Spleen (tissue), 11 donors: ENCODE measurements at regions not wholly inside any gene's neighbourhood (a gene's known extent, or its start where the extent isn't known, plus 50 kb on each side); places are given as distances from the start of the nearest gene placed in this dataset.

Source experiments
- DNase-seq: peaks from one replicate; pipeline ENCODE4 v3.0.0-alpha.2; 2020
- H3K27ac ChIP-seq, 8 donors: fragments of 200-600 bp; sonication (generic) in 7 of 8; 1 replicate in 4 of 8; 2 replicates in 4 of 8; pipeline versions ENCODE4 v1.5.0 to v1.8.0; 2016 to 2021; ENCODE audit warnings: inconsistent platforms in 4 of 8, mild to moderate bottlenecking in 4 of 8, moderate library complexity in 1 of 8
- H3K27me3 ChIP-seq, 7 donors: fragments of 200-600 bp; sonication (generic) in 6 of 7; replicated peaks in 1 of 7; 1 replicate in 4 of 7; 2 replicates in 3 of 7; pipeline versions ENCODE4 v1.5.0 to v1.8.0; 2016 to 2021; ENCODE audit warnings: inconsistent platforms in 3 of 7, mild to moderate bottlenecking in 1 of 7
- H3K36me3 ChIP-seq, 6 donors: fragments of 200-600 bp; sonication (generic) in 5 of 6; 1 replicate in 4 of 6; 2 replicates in 2 of 6; pipeline versions ENCODE4 v1.5.0 to v1.8.0; 2016 to 2021; ENCODE audit warnings: inconsistent platforms in 2 of 6
- H3K4me1 ChIP-seq, 6 donors: fragments of 200-600 bp; sonication (generic) in 5 of 6; 1 replicate in 3 of 6; 2 replicates in 3 of 6; pipeline versions ENCODE4 v1.5.0 to v1.8.0; 2016 to 2021; ENCODE audit warnings: inconsistent platforms in 3 of 6
- H3K4me3 ChIP-seq, 8 donors: fragments of 200-600 bp; sonication (generic) in 7 of 8; 1 replicate in 4 of 8; 2 replicates in 4 of 8; pipeline versions ENCODE4 v1.5.0 to v1.8.0; 2016 to 2021; ENCODE audit warnings: inconsistent platforms in 4 of 8, mild to moderate bottlenecking in 4 of 8, moderate library complexity in 2 of 8
- H3K9me3 ChIP-seq, 8 donors: fragments of 200-600 bp; sonication (generic) in 7 of 8; 1 replicate in 4 of 8; 2 replicates in 4 of 8; pipeline versions ENCODE4 v1.5.0 to v1.8.0; 2016 to 2021; ENCODE audit warnings: inconsistent platforms in 4 of 8
- POLR2A ChIP-seq, 3 donors: fragments of 450-650 bp; IDR thresholded peaks; one replicate each; pipeline ENCODE4 v1.5.1; 2017; ENCODE audit warnings: antibody characterized with exemption in 3 of 3, mild to moderate bottlenecking in 1 of 3
- POLR2AphosphoS5 ChIP-seq, 3 donors: sonication (generic); formaldehyde crosslinking; IDR thresholded peaks; one replicate each; pipeline ENCODE4 v1.5.1; 2017; ENCODE audit warnings: antibody characterized with exemption in 3 of 3
- WGBS, 5 donors: extraction: QIAGEN DNeasy Blood & Tissue Kit in 3 of 5; methylation state at CpG; one replicate each; pipeline versions ENCODE4 v1.1.5 to v1.1.7; 2013 to 2018; 5-methylcytosine and 5-hydroxymethylcytosine counted together
- intact Hi-C: fragments of 100-400 bp; cut with DNase I; formaldehyde crosslinking; loops from one replicate; pipeline ENCODE4 v1.15.0; 2023; ENCODE audit warnings: low total_unique reads
- TF ChIP-seq, protein P1 (sequence below), 11 experiments: fragments of 200-600 bp in 7 of 11; fragments of 450-650 bp in 4 of 11; sonication (generic) in 4 of 11; IDR thresholded peaks in 8 of 11; conservative IDR thresholded peaks in 3 of 11; 1 replicate in 7 of 11; 2 replicates in 4 of 11; pipeline versions ENCODE4 v1.4.0 to v1.8.0; 2016 to 2021; ENCODE audit warnings: antibody characterized with exemption in 11 of 11, inconsistent platforms in 4 of 11, mild to moderate bottlenecking in 1 of 11
- donor health status: healthy with polysubstance abuse.
- donor health status: DM: no; HTN: no; CAD: no; lungs with moderate emphysema.
- donor health status: DM: no; HTN: no; CAD: no.
- donor health status: Bipolar disorder and iron deficiency.
- donor health status: healthy.
- donor health status: DM: no; HTN: no; CAD: no.
- donor health status: DM: yes; HTN: yes; CAD: no.

DNA sequence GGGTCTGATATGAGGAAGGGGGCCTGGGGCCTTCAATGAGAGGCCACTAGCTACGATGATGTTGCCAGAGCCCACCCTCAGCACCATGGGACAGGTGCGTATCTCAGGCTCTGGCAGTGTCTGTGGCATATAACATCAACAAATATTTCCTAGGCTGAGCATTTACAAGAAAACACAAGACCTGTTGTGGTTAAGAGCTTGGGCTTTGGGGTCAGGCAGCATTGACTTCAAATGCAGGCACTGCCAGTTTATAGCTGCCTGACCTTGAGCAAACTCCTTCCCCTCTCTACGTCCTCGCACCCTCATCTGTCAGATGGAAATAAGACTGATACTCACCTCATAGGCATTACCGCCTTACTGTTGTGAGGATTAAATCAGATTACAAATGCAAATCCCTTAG, 156.0 kb downstream of the KATNAL1 start:
- TF ChIP-seq POLR2A (IDR thresholded peaks at IDR 0.05) (no peak), POLR2AphosphoS5 (IDR thresholded peaks at IDR 0.05) (no peak)
- TF ChIP-seq, protein P1, sequence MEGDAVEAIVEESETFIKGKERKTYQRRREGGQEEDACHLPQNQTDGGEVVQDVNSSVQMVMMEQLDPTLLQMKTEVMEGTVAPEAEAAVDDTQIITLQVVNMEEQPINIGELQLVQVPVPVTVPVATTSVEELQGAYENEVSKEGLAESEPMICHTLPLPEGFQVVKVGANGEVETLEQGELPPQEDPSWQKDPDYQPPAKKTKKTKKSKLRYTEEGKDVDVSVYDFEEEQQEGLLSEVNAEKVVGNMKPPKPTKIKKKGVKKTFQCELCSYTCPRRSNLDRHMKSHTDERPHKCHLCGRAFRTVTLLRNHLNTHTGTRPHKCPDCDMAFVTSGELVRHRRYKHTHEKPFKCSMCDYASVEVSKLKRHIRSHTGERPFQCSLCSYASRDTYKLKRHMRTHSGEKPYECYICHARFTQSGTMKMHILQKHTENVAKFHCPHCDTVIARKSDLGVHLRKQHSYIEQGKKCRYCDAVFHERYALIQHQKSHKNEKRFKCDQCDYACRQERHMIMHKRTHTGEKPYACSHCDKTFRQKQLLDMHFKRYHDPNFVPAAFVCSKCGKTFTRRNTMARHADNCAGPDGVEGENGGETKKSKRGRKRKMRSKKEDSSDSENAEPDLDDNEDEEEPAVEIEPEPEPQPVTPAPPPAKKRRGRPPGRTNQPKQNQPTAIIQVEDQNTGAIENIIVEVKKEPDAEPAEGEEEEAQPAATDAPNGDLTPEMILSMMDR (IDR thresholded peaks at IDR 0.05 in 8 of 11, conservative IDR thresholded peaks at IDR 0.05 in 3 of 11), result no peak
- peaks cover 3 to 67% (median 30%) of the 10 kb centered on the region in 6 donors for H3K4me1 ChIP-seq
- 61 to 83% (median 72%) methylated on average over 5 of the region's 5 CpGs for WGBS, 5 donors
- peak overlapping the region in 7 of 8 donors; percentile 13 to 90 (median 58) for H3K27ac ChIP-seq
- no peak overlapping the region for H3K4me3 ChIP-seq
- peaks cover 0 to 20% (median 0%) of the 10 kb centered on the region in 7 donors for H3K27me3 ChIP-seq
- DNase-seq, result peak; percentile 50
- intact Hi-C loops, result no loop called here
- H3K36me3 ChIP-seq, result no peaks in the 10 kb centered on the region
- no peaks in the 10 kb centered on the region for H3K9me3 ChIP-seq

GRCh38 chr13:30149248-30149647, 158.1 kb downstream of the KATNAL1 start:
- peaks cover 0 to 6% (median 0%) of the 10 kb centered on the region in 7 donors for H3K27me3 ChIP-seq
- DNase-seq, result peak; percentile 49
- TF ChIP-seq, protein P1 (IDR thresholded peaks at IDR 0.05 in 8 of 11, conservative IDR thresholded peaks at IDR 0.05 in 3 of 11), result no peak
- TF ChIP-seq POLR2A (IDR thresholded peaks at IDR 0.05) (no peak), POLR2AphosphoS5 (IDR thresholded peaks at IDR 0.05) (no peak)
- no peaks in the 10 kb centered on the region for H3K36me3 ChIP-seq
- H3K4me3 ChIP-seq, result no peak overlapping the region
- H3K9me3 ChIP-seq, result peaks cover 0 to 5% (median under 1%) of the 10 kb centered on the region in 8 donors
- peaks cover 3 to 68% (median 28%) of the 10 kb centered on the region in 6 donors for H3K4me1 ChIP-seq
- peak overlapping the region; percentile 6 to 90 (median 70) for H3K27ac ChIP-seq
- intact Hi-C loops, result no loop called here
- 67 to 100% (median 95%) methylated on average over 2 of the region's 2 CpGs for WGBS, 5 donors

DNA sequence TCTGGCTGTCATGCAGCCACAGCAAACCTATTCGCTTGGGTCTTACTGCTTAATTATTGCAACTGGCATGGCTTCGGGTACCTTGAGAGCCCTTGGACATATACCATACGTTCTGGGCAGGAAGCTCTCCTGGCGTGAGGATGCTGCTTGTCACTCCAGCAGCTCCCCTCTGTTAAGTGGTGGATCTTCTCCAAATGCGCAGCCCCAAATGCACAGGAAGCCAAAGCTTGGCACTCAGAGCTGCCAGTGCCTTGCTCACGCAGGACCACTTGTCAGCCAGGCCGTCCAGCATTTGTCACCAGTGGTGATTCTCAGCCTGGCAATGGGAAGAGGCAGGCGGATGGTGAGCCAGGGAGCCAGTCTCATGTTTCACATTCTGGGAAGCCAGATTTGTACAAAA, 158.6 kb downstream of the KATNAL1 start:
- Histone ChIP-seq H3K4me3 (no peak overlapping the region), H3K36me3 (no peaks in the 10 kb centered on the region), H3K4me1 (peaks cover 3 to 64% (median 28%) of the 10 kb centered on the region in 6 donors), H3K9me3 (peaks cover 0 to 10% (median 4%) of the 10 kb centered on the region in 8 donors), H3K27ac (peak overlapping the region; percentile 6 to 90 (median 70)), H3K27me3 (peaks cover 0 to 3% (median 0%) of the 10 kb centered on the region in 7 donors)
- 68 to 84% (median 77%) methylated on average over 8 of the region's 8 CpGs for WGBS, 5 donors
- peak; percentile 78 for DNase-seq
- TF ChIP-seq POLR2AphosphoS5 (IDR thresholded peaks at IDR 0.05), result no peak
- TF ChIP-seq, protein P1 (IDR thresholded peaks at IDR 0.05 in 8 of 11, conservative IDR thresholded peaks at IDR 0.05 in 3 of 11), result no peak
- no peak for TF ChIP-seq POLR2A (IDR thresholded peaks at IDR 0.05)
- intact Hi-C loops, result no loop called here

DNA sequence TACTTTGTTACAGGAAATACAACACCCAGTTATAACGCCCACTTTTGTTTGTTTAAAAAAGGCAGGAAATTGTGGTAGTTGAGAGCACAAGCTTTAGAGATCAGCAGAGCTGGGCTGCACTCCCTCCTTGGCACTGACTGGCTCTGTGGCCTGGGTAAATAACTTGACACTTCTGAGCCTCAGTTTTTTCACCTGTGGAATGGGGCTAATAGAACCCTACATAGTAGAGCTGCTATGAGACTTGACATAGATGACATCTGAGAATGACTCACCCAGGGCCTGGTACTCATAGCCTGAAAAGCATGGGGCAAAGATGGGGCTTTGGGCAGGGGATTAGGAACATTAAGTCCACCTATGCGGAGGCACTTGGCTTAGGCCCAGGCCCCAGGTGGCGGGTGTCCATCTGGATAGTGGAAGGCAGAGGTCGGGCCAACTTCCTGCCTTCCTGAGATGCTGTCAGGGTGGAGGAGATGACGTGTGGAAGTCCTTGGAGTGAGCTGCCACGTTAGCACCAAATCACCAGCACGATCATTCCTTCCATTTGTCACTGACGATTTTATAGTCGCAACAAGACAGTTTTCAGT, 159.1 kb downstream of the KATNAL1 start:
- peak; percentile 76 for DNase-seq
- Histone ChIP-seq H3K27me3 (no peaks in the 10 kb centered on the region), H3K4me1 (peaks cover 3 to 64% (median 28%) of the 10 kb centered on the region in 6 donors), H3K4me3 (no peak overlapping the region), H3K36me3 (no peaks in the 10 kb centered on the region), H3K9me3 (peaks cover 0 to 11% (median 6%) of the 10 kb centered on the region in 8 donors), H3K27ac (peak overlapping the region; percentile 6 to 90 (median 70))
- TF ChIP-seq POLR2A (IDR thresholded peaks at IDR 0.05), result no peak
- peak in 2 of 3 donors; percentile 9 to 61 for TF ChIP-seq POLR2AphosphoS5 (IDR thresholded peaks at IDR 0.05)
- WGBS, 5 donors, result 48 to 68% (median 62%) methylated on average over 9 of the region's 9 CpGs
- intact Hi-C loops, result no loop called here
